ENCODE measurements at regions not wholly inside any gene's neighbourhood (a gene's known extent, or its start where the extent isn't known, plus 50 kb on each side); places are given as distances from the start of the nearest gene placed in this dataset.

DNA sequence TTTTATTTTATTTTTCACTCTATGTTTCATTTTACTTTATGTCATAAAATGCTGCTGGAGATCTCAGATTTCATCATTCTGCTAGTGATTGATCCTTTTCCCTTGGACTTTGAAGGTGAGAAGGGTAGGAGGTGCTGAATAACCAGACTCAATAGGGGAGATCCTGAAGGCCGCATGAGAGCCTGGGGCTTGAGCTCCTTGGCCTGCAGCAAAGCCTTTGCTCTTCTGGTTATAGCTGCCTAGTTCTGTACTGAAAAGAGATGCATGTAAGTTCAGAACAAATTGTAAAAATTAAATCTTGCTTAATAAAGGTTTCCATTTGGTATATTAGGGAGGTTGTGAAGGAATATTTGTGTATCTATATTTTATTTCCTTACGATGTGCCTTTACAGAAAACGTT lies 430.2 kb downstream of the QKI start:
- no peak for DNase-seq (ENCODE audit: low read depth)

DNA sequence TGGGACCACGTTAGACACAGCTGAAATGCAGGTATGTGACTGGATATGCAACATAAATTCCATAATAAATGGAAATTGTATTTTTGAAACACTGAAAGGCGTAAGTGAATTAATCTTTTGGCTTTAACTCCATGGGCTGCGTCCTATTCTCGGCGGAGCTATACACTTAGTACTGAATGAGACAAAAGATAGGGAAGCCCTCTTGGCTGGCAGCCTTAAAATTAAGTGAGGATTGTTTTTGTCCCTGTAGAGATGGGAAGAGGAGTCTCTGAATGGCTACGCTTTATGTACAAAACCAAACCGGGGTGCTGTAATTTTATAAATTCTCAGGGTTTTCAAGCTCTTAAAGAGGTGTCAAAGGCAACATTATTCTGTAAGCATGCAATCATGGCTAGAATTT lies 429.8 kb downstream of the QKI start:
- DNase-seq (ENCODE audit: low read depth): no peak

DNA sequence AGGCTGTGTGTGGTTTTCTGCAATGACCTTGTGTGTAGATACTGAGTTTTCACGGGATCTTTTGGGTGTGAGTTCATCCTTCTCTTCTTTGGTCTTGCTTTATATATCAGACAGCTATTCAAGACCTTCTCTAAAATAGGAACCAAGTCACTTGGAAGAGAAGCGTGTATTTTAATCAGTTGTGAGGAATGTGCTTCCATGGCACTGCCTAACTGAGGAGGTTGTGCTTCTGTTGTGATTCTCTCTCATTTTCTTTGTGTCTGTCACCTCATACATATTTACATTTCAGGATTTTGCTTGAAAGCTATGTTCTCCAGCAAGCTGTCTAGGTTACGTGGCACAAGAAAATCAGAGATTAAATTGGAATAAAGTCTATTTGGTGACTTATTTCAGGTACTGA lies 428.7 kb downstream of the QKI start:
- DNase-seq (ENCODE audit: low read depth): no peak

DNA sequence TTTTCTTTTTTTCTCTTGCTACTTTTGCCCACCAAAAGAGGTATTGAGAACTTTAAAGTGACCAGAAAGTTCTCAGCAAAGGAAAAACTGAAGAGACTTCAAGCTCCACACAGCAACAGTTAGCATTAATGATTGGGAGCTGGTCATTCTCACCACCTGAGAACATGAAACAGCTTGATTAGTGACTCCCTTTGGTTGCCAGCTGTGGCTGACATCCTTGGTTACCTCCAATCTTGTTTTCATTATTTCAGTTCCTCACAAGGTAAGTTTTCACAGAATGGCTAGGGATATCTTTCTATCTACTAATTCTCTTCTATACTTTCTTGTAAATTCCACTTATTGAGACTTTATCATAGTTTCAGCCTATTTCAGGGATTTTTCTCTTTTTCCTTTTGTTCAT lies 427.9 kb downstream of the QKI start:
- DNase-seq (ENCODE audit: low read depth): no peak

DNA sequence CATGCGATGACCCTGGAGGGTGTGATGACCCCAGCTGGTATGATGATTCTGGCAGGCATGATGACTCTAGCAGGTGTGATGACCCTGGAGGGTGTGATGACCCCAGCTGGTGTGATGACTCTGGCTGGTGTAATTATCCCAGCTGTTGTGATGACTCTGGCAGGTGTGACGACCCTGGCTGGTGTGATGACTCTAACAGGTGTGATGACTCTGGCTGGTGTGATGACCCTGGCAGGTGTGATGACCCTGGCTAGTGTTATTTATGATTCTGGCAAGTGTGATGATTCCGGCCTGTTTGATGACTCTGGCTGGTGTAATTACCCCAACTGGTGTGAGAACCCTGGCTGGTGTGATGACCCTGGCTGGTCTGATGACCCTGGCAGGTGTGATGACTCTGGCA lies 427.2 kb downstream of the QKI start:
- DNase-seq (ENCODE audit: low read depth): no peak

DNA sequence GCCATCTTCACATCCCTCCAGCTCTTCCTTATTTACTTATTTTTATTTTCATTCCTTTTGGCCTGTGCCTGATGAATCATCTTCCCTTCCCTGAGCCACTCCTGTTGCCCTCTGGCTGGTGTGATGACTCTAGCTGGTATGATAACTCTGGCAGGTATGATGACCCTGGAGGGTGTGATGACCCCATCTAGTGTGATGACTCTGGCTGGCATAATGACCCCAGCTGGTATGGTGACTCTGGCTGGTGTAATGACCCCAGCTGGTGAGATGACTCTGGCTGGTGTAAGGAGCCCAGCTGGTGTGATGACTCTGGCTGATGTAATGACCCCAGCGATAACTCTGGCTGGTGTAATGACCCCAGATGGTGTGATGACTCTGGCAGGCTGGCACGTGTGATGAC lies 426.8 kb downstream of the QKI start:
- no peak for DNase-seq (ENCODE audit: low read depth)

DNA sequence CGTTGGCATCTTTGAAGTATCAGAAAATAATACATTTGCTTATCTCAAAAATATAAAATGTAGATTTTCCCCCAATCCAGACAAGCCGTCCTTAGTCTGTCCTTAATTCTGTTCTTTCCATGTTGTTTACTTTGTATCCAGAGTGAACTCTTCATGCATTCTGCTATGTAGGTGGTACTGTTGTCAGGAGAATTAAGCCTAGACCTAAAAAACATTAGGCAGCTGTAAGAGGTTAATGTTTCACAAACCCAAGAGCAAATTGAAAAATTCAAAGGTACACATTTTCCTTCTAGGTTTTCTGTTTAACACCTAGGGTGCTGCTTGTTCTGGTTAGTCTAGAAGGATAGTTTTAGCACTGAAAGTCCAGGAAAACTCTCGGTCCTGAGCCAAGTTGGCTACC lies 426.4 kb downstream of the QKI start:
- DNase-seq (ENCODE audit: low read depth): no peak

DNA sequence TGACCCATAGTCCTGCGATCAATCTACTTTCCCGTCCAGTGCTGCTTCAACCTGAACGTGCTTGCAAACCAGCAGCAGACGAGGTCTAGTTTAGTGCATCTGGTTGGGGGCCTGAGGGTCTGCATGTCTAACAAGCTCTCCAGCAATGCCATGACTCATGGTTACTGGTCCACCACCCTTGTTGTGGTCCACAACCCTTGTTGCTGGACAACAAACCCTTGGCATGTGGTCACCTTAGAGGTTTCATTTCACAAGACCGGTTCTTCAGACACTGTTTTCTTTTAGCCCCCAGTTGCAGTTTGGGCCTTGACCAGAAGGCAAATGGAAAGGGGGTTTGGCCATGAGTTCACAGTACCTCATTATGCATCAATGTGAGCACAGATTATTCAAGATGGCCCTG lies 424.8 kb downstream of the QKI start:
- DNase-seq (ENCODE audit: low read depth): no peak

DNA sequence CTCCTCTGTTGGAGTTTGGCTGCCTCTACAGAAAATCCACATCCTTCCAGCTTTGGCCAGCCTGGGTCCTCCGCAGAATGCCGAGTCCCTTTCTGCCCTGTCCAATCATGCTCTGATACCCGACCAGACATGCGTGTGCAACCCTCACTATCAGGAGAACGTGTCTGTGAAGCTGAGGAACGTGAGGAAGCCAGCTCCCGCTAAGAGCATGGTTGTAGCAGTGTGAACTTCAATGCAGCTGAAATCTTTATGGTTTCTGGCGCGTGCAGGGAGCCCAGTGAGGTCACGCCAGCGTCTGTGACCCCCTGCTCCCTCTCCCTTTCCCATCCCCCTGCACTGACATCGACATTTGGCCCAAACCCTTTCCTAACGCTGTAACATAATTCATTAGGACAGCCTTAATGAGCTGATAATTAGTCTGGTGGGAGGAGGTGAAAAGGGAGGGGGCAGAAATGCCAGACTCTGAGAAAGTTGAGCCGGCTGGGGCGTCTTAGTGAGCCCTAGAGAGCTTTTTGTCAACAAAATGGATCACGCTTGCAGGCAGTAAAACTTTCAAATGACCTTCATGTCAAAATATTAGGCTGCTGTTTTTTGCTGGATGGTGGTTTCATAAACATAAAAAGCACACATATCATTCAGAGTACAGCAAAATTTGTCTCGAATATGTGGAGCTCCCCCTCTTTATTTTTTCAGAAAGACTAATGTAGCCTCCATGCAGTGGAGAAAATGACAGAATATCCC lies 423.3 kb downstream of the QKI start:
- no peak for DNase-seq (ENCODE audit: low read depth)

DNA sequence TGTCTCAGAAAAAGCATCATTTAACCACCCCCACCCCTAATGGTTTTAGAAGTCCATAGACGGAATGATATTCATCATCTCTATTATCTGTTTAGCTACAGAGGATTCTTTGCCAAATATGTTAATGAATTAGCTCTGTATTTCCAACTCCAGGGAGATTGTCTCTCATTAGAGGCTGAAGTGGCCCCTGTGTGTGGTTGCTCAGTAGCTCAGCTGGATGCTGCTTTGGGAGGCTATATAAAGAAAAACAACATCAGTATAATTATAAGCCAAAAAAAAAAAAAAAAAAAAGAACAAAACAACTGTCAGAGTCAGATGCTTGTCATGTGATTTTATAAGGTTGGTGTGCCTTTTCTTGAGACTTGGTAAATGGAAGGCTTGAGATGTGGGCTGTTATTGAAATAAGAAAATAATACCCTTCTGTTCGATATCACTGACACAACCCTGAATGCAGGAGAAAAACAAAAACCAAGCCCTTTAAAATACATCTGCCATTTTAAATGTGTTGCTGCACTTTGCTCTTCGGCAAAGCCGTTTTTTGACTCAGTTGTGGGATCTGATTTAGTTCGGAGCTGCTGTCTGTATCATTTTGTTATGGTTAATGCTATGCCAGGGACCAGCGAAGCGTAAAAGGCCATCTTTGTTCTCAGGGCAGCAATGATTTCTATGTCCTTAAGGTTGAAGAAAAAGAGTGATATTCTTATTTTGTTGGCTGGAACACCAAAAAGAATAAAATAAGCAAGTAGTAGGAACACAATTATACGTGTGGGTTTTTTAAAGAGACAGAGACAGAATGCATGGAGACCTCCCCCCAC lies 422.6 kb downstream of the QKI start:
- no peak for DNase-seq (ENCODE audit: low read depth)

DNA sequence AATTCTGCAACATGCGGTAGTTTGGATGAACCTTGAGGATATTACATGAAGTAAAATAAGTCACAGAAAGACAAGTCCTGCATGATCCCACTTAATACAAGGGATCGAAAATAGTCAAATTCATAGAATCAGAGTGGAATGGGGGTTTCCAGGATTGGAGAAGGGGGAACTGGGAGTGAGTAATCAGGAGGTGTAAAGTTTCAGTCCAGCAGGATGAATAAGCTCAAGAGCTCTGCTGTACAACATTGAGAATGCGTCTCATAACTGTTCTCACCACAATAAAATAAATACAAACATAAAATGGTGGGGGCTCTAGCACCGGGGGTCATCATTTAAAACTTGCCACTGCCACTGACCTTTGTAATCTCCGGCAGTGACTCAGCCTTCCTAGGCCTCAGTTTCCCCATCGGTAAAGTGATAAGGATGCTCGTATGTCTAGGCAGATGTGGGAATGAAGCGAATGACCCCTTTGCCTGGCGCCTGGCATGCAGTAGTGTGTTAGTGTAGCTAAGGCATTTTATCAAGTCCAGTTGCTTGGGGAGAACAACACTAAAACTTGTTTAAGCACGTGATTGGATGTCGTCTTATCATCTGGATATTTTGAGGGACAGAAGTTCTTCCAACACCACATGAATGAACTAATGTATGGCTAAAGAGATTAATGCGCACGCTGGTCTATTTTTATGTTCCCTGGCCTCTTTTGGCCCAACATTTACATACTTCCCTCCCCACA lies 421.1 kb downstream of the QKI start:
- no peak for DNase-seq (ENCODE audit: low read depth)

DNA sequence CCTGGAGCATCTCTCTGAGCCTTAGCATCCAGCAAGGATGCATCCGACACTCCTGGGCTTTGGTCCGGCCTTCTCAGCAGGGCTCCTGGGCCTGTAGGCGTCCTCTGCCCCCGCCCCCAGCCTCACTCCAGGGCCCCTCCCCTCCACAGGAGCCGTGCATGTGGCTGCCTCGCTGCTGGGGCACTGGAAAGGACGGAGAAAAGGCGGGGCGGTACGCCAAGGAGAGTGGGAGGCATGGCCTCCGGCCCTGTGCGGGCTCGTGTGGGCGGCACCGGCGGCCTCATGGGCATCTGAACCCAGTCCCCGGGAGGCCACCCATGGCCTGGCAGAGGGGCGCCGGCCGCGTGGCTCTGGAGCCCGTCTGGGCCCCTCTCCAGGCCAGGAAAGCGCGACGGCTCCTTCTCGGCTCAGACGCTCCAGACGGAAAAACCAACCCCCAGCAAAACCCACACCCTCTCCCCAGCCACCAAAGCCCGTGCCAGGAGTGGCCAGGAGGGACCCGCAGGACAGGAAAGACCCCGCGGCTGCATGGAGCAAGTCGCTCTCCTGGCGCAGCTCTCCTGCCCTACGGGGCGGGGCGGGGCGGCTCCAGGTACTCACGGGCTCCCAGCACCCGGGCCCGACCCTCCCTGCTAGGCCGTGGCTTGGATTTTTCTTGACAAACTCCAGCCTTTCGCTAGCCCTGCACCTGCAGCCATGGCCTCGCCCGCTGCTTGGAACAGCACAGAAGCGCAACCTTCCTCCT lies 419.9 kb downstream of the QKI start:
- no peak for DNase-seq (ENCODE audit: low read depth)

DNA sequence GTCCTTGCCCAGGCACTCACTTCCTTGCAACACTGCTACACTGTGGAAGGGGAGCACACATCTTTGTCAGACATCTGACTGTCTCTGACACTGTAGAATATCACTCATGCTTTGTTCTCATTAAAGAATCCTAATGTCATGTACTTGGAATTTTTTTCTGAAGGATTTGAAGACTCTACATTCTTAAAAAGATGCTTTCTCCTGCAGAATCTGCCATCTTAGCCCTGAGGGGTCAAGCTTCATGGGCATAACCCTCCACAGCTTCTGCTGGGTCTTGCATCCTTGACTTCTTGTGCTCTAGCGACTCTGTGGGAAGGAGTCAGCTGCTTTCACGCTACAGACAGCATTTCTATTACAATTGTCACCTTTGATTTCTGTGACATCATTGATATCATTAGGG lies 417.2 kb downstream of the QKI start:
- DNase-seq (ENCODE audit: low read depth): no peak

DNA sequence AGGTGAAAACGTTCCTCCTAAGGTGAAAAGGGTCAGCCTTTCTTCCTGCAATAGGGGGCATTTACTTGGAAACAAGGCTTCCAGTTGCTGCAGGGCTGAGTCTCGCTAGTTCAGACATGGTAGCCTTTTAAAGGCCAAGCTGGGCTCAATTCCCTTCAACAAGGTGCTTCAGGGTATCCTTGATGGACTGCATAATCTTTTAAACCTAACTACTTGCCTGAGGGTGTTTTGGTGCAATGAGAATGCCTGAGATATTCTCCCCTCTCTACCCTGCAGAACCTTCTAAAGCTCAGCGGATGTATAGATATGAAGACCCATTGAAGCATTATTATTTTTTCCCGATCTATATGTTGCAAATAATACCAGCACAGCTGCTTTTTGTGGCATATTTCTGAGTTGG lies 416.1 kb downstream of the QKI start:
- no peak for DNase-seq (ENCODE audit: low read depth)

DNA sequence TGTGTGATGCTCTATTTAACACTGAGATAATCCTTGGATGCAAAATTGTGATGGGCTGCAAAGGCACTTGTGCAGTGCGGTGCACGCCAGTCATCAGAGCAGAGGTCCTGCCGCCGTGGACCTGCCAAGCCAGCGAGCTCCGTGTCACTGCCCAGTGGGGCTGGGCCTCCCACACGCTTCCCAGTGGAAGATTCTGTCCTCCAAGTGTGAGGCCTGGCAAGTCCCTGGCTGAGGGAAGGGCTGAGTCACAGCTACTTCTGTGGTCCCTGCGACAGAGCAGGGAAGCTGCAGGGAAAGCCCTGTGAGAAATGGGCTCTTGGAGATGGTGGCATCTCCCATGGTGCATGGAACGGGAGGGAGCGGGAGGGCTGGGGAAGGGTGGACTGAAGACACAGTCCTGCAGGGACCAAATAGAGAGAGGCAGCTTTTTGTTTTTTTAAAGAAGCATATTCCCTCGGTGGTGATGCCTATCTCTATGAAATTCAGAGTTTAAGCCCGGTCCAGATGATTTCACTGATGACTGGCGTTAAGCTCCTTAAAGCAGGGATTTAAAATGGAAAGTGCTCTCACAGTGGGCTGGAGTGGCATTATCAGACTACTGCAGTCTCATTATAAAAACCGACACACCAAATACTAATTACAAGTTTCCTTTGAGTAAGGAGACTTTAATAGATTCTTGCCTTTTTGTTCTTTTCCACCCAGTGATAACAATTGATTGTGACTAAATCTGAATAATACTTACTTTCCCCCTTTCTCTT lies 413.7 kb downstream of the QKI start:
- peak; percentile 48 for DNase-seq (ENCODE audit: low read depth)

DNA sequence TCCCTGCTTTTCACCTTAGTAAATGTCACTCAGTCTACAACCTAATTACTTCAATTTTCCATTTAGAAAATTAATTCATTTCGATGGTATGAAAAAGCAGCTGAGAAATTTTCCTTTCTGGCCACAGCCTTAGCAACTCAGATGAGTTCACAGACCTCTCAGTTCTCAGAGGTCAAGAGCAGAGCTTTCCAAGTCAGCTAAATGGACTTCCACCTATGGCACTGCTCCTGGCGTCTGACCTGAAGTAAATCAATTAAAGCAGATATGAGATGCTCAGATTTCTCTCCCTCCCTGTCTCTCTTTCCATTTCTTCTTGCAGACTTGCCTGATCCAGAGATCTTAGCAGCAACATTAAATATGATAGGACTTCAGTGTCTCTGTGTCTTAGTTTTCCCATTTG lies 412.6 kb downstream of the QKI start:
- no peak for DNase-seq (ENCODE audit: low read depth)

DNA sequence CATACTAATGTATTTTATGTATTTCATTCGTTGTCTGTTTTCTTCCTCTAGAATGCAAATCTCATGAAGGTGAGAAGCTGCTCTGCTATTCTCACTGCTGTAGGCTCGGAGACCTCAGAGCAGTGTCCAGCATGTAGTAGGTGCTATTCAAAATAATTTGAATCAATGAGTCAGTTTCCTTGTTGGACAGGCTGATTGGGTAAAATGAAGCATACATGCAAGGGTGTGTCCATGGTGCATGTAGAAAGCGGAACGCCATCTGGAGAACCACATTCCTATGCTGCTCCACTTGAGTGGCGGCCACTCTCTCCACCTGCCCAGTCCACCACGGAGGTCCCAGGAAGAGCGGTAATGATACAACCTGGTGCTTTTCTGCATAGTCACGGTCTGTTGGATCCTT lies 412.1 kb downstream of the QKI start:
- DNase-seq (ENCODE audit: low read depth): no peak

DNA sequence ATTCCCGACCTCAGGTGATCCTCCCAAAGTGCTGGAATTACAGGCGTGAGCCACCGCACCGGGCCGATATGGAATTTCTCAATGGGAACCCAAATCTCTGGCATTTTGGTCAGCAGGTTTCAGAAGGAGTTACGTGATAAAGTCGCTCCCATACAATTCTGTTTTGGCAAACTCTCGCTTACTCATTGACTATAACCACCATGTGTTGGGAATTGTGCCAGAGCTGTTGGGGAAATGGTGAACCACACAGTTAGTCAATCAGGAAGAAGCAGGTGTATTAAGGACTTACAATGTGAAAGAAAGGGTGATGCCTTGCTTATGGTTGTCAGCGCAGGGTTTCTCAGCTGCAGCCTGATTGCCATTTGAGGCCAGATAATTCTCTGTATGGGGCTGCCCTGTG lies 410.5 kb downstream of the QKI start:
- DNase-seq (ENCODE audit: low read depth): peak; percentile 94

DNA sequence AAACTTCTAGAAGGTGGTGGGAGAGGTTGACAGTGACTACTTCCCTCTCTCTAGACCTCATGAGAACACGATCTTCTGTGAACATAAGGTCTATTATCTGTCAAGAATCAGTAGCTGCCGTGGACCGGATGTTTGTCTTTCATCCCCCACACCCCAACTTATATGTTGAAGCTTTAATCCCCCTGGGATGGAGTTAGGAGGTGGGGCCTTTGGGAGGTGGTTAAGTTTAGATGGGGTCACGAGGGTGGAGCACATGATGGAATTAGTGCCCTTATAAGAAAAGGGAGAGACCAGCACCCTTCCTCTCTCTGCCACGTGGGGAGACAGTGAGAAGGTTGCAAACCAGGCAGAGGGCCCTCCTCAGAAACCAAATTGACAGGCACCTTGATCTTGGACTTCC lies 409.1 kb downstream of the QKI start:
- DNase-seq (ENCODE audit: low read depth): no peak

DNA sequence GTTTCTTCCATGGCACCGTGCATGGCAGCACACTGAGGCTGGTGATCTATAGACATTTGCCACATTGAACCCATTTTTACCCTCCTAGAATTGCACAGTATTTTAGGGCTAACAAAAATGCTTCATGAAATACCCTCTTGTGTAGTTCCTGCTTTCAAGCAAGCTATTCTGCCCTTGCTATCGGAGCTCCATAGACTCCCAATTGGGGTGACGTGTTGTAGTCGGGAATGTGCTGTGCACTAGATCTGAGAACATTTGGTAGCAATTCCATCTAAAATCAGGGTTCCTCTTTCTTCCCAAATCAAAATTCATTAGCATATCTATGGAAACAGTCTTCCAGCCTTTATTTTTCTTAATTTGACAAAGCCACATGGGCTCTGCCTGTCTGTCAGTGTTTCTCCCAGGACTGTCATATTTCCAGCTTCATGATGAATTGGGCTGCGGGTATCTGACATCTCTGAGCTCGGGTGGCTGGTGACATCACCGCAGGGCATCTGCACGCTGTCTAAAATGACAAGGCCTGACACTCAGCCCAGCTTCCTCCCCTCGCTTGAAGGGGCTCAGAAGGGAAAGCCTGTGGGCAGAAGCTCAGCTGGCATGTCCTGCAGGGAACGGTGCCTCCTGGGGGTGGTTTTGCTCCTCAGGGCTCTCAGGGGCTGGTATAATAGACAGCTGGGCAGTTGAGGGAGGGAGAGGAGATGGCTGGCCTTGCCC lies 406.4 kb downstream of the QKI start:
- peak; percentile 81 for DNase-seq (ENCODE audit: low read depth)
